ENCODE measurements at regions not wholly inside any gene's neighbourhood (a gene's known extent, or its start where the extent isn't known, plus 50 kb on each side); places are given as distances from the start of the nearest gene placed in this dataset.

- no peak overlapping the region for H3K9ac ChIP-seq (ENCODE audit: low read length)
Observed at GRCh38 chr18:22690556-22690955, 242.6 kb upstream of the RBBP8 start.

GRCh38 chr18:22691946-22692710, 241.0 kb upstream of the RBBP8 start:
- Histone ChIP-seq H4K91ac (ENCODE audit: low read depth, low read length) (no peak overlapping the region), H3K79me1 (ENCODE audit: low read length) (no peaks in the 10 kb centered on the region), H4K8ac (ENCODE audit: low read depth, low read length) (no peak overlapping the region), H2AFZ (ENCODE audit: insufficient read depth, low read length, poor library complexity) (no peak overlapping the region), H3K14ac (ENCODE audit: low read length) (no peak overlapping the region), H3K23ac (ENCODE audit: low read length) (no peak overlapping the region), H2AK5ac (ENCODE audit: low read length) (no peak overlapping the region), H3K9me3 (ENCODE audit: insufficient read depth, low read depth, low read length) (peaks cover 3% of the 10 kb centered on the region), H3K4ac (ENCODE audit: low read depth, low read length) (no peak overlapping the region), H3K79me2 (ENCODE audit: control insufficient read depth, insufficient read depth, low read length, poor library complexity) (no peaks in the 10 kb centered on the region), H3K18ac (ENCODE audit: low read length) (no peak overlapping the region), H2BK5ac (ENCODE audit: low read depth, low read length, poor library complexity) (no peak overlapping the region), H3K36me3 (ENCODE audit: control insufficient read depth in 1 of 2, insufficient read depth in 2 of 2, low read length in 2 of 2) (no peaks in the 10 kb centered on the region), H2BK120ac (ENCODE audit: insufficient read depth, low read length, poor library complexity) (no peak overlapping the region), H3K4me2 (ENCODE audit: low read length) (no peak overlapping the region), H3K4me3 (ENCODE audit: low read depth, low read length) (no peak overlapping the region), H3K9ac (ENCODE audit: low read length) (no peak overlapping the region), H3K27ac (ENCODE audit: low read depth, low read length) (no peak overlapping the region), H4K12ac (ENCODE audit: low read depth, low read length) (no peak overlapping the region), H2BK12ac (ENCODE audit: low read length) (no peak overlapping the region), H3K4me1 (ENCODE audit: control insufficient read depth in 1 of 2, insufficient read depth in 2 of 2, low read length in 2 of 2) (no peaks in the 10 kb centered on the region), H3K27me3 (ENCODE audit: insufficient read depth, low read length) (no peaks in the 10 kb centered on the region)
- DNase-seq: peak in 1 of 2 donors; percentile 6
- no CpG with 5 or more reads among the region's 2 CpGs for WGBS (ENCODE audit: extremely low coverage, insufficient coverage, insufficient read length)

More at GRCh38 chr18:22690556-22690955, 242.6 kb upstream of the RBBP8 start:
- Histone ChIP-seq H2BK12ac (ENCODE audit: low read length) (no peak overlapping the region), H3K36me3 (ENCODE audit: control insufficient read depth in 1 of 2, insufficient read depth in 2 of 2, low read length in 2 of 2) (no peaks in the 10 kb centered on the region), H3K23ac (ENCODE audit: low read length) (no peak overlapping the region), H4K12ac (ENCODE audit: low read depth, low read length) (no peak overlapping the region), H3K79me2 (ENCODE audit: control insufficient read depth, insufficient read depth, low read length, poor library complexity) (no peaks in the 10 kb centered on the region), H2BK5ac (ENCODE audit: low read depth, low read length, poor library complexity) (no peak overlapping the region), H3K9me3 (ENCODE audit: insufficient read depth, low read depth, low read length) (peaks cover 6% of the 10 kb centered on the region), H4K91ac (ENCODE audit: low read depth, low read length) (no peak overlapping the region), H2AK5ac (ENCODE audit: low read length) (no peak overlapping the region), H3K18ac (ENCODE audit: low read length) (no peak overlapping the region), H3K79me1 (ENCODE audit: low read length) (no peaks in the 10 kb centered on the region), H3K4me1 (ENCODE audit: control insufficient read depth in 1 of 2, insufficient read depth in 2 of 2, low read length in 2 of 2) (no peaks in the 10 kb centered on the region), H3K4me2 (ENCODE audit: low read length) (no peak overlapping the region), H3K14ac (ENCODE audit: low read length) (no peak overlapping the region), H2BK120ac (ENCODE audit: insufficient read depth, low read length, poor library complexity) (no peak overlapping the region), H3K4me3 (ENCODE audit: low read depth, low read length) (no peak overlapping the region), H3K27ac (ENCODE audit: low read depth, low read length) (no peak overlapping the region), H3K4ac (ENCODE audit: low read depth, low read length) (no peak overlapping the region), H4K8ac (ENCODE audit: low read depth, low read length) (no peak overlapping the region), H3K27me3 (ENCODE audit: insufficient read depth, low read length) (no peaks in the 10 kb centered on the region), H2AFZ (ENCODE audit: insufficient read depth, low read length, poor library complexity) (no peak overlapping the region)
- DNase-seq: no peak
- whole genome bisulfite sequencing (ENCODE audit: extremely low coverage, insufficient coverage, insufficient read length): no CpG with 5 or more reads among the region's 1 CpG

- Histone ChIP-seq H3K4me2 (ENCODE audit: low read length) (no peak overlapping the region), H4K8ac (ENCODE audit: low read depth, low read length) (no peak overlapping the region), H3K18ac (ENCODE audit: low read length) (no peak overlapping the region), H3K79me2 (ENCODE audit: control insufficient read depth, insufficient read depth, low read length, poor library complexity) (no peaks in the 10 kb centered on the region), H3K36me3 (ENCODE audit: control insufficient read depth in 1 of 2, insufficient read depth in 2 of 2, low read length in 2 of 2) (no peaks in the 10 kb centered on the region), H3K4me1 (ENCODE audit: control insufficient read depth in 1 of 2, insufficient read depth in 2 of 2, low read length in 2 of 2) (no peaks in the 10 kb centered on the region), H3K9me3 (ENCODE audit: insufficient read depth, low read depth, low read length) (no peaks in the 10 kb centered on the region), H2BK120ac (ENCODE audit: insufficient read depth, low read length, poor library complexity) (no peak overlapping the region), H3K14ac (ENCODE audit: low read length) (no peak overlapping the region), H2BK5ac (ENCODE audit: low read depth, low read length, poor library complexity) (no peak overlapping the region), H3K23ac (ENCODE audit: low read length) (no peak overlapping the region), H3K27me3 (ENCODE audit: insufficient read depth, low read length) (no peaks in the 10 kb centered on the region), H3K4ac (ENCODE audit: low read depth, low read length) (no peak overlapping the region), H2BK12ac (ENCODE audit: low read length) (no peak overlapping the region), H4K12ac (ENCODE audit: low read depth, low read length) (no peak overlapping the region), H2AFZ (ENCODE audit: insufficient read depth, low read length, poor library complexity) (no peak overlapping the region), H3K4me3 (ENCODE audit: low read depth, low read length) (no peak overlapping the region), H3K9ac (ENCODE audit: low read length) (no peak overlapping the region), H3K79me1 (ENCODE audit: low read length) (no peaks in the 10 kb centered on the region), H4K91ac (ENCODE audit: low read depth, low read length) (no peak overlapping the region), H2AK5ac (ENCODE audit: low read length) (no peak overlapping the region), H3K27ac (ENCODE audit: low read depth, low read length) (no peak overlapping the region)
- no CpG with 5 or more reads among the region's 8 CpGs for WGBS (ENCODE audit: extremely low coverage, insufficient coverage, insufficient read length)
- DNase-seq: peak; percentile 82 to 84
Observed at GRCh38 chr18:22694954-22695353, 238.2 kb upstream of the RBBP8 start.

GRCh38 chr18:22695674-22696073, 237.5 kb upstream of the RBBP8 start:
- no peak overlapping the region for H2BK5ac ChIP-seq (ENCODE audit: low read depth, low read length, poor library complexity)
- H3K14ac ChIP-seq (ENCODE audit: low read length): no peak overlapping the region
- H3K4me1 ChIP-seq (ENCODE audit: control insufficient read depth in 1 of 2, insufficient read depth in 2 of 2, low read length in 2 of 2): no peaks in the 10 kb centered on the region
- no peak overlapping the region for H3K9ac ChIP-seq (ENCODE audit: low read length)
- no peak overlapping the region for H3K27ac ChIP-seq (ENCODE audit: low read depth, low read length)
- no peak overlapping the region for H3K4me3 ChIP-seq (ENCODE audit: low read depth, low read length)
- no peak overlapping the region for H2AK5ac ChIP-seq (ENCODE audit: low read length)
- no peak overlapping the region for H3K4ac ChIP-seq (ENCODE audit: low read depth, low read length)
- H3K79me2 ChIP-seq (ENCODE audit: control insufficient read depth, insufficient read depth, low read length, poor library complexity): no peaks in the 10 kb centered on the region
- H2BK12ac ChIP-seq (ENCODE audit: low read length): no peak overlapping the region
- no peaks in the 10 kb centered on the region for H3K79me1 ChIP-seq (ENCODE audit: low read length)
- H2BK120ac ChIP-seq (ENCODE audit: insufficient read depth, low read length, poor library complexity): no peak overlapping the region
- no peak overlapping the region for H4K91ac ChIP-seq (ENCODE audit: low read depth, low read length)
- no peak overlapping the region for H3K4me2 ChIP-seq (ENCODE audit: low read length)
- no peaks in the 10 kb centered on the region for H3K27me3 ChIP-seq (ENCODE audit: insufficient read depth, low read length)
- no peaks in the 10 kb centered on the region for H3K9me3 ChIP-seq (ENCODE audit: insufficient read depth, low read depth, low read length)
- no peak overlapping the region for H3K18ac ChIP-seq (ENCODE audit: low read length)
- WGBS (ENCODE audit: extremely low coverage, insufficient coverage, insufficient read length): no CpG with 5 or more reads among the region's 4 CpGs
- no peak for DNase-seq
- no peaks in the 10 kb centered on the region for H3K36me3 ChIP-seq (ENCODE audit: control insufficient read depth in 1 of 2, insufficient read depth in 2 of 2, low read length in 2 of 2)
- H4K12ac ChIP-seq (ENCODE audit: low read depth, low read length): no peak overlapping the region
- no peak overlapping the region for H4K8ac ChIP-seq (ENCODE audit: low read depth, low read length)
- H2AFZ ChIP-seq (ENCODE audit: insufficient read depth, low read length, poor library complexity): no peak overlapping the region
- no peak overlapping the region for H3K23ac ChIP-seq (ENCODE audit: low read length)

Measured in trophoblast cell (in vitro differentiated cells and primary cell).